Kidney epithelial cell (primary cell): ENCODE measurements at regions not wholly inside any gene's neighbourhood (a gene's known extent, or its start where the extent isn't known, plus 50 kb on each side); places are given as distances from the start of the nearest gene placed in this dataset.
A peak's percentile ranks its signal among the peaks of the same experiment; 100 is the strongest.

Experiments
- DNase-seq: peaks from one replicate; pipeline ENCODE4 v3.0.0-alpha.2; 2010; ENCODE audit warnings: low read depth
- H3K27me3 ChIP-seq: 2 replicates; pipeline ENCODE4 v1.6.0; 2011; ENCODE audit warnings: low read length; ENCODE audit not compliant: control insufficient read depth, insufficient read depth
- H3K36me3 ChIP-seq: 2 replicates; pipeline ENCODE4 v1.5.1; 2011; ENCODE audit warnings: low read length; ENCODE audit not compliant: control insufficient read depth, insufficient read depth
- H3K4me3 ChIP-seq: 2 replicates; pipeline ENCODE4 v1.5.1; 2011; ENCODE audit warnings: low read depth, mild to moderate bottlenecking, control low read depth, low read length
- TF ChIP-seq, protein P1 (sequence below): IDR thresholded peaks from 2 replicates; pipeline ENCODE4 v1.5.1; 2011; ENCODE audit warnings: mild to moderate bottlenecking, moderate library complexity, low read length, control low read depth, inconsistent platforms; ENCODE audit not compliant: insufficient read depth, poor library complexity, severe bottlenecking

DNA sequence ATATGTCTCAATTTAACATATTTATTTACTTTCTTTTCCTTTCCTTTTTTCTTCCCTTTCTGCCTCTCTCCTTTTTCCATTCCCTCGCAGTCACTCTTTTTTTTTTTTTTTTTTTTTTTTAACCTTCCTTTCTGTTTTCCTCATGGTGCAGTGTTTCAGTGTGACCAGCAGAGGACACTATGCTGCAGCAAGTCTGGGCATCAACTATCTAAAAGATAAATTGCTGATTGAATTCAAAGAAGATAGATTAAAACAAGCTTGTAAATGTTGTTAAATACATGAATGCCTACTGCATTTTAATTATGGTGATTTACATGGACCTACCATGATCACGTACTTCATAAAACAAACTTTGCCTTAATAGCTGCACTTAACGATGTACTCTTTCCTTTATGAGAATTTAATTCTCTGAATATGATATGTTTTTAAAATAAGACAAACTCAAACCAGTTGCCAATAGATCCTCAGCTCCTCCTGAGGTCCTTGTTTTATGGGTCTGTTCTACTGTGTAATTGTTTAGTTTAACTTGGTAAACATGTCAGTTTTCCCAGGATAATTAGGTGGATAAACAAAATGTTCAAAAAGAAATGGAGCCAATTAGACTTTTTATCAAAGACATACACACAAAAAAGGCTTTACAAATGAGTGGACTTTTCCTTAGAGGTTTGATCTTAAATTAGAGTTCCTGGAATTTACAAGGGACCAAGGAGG is 101.0 kb upstream of the AGR3 start:
- peak; percentile 12 for DNase-seq
- Histone ChIP-seq H3K4me3 (no peak overlapping the region), H3K27me3 (no peaks in the 10 kb centered on the region), H3K36me3 (no peaks in the 10 kb centered on the region)
- TF ChIP-seq, protein P1, sequence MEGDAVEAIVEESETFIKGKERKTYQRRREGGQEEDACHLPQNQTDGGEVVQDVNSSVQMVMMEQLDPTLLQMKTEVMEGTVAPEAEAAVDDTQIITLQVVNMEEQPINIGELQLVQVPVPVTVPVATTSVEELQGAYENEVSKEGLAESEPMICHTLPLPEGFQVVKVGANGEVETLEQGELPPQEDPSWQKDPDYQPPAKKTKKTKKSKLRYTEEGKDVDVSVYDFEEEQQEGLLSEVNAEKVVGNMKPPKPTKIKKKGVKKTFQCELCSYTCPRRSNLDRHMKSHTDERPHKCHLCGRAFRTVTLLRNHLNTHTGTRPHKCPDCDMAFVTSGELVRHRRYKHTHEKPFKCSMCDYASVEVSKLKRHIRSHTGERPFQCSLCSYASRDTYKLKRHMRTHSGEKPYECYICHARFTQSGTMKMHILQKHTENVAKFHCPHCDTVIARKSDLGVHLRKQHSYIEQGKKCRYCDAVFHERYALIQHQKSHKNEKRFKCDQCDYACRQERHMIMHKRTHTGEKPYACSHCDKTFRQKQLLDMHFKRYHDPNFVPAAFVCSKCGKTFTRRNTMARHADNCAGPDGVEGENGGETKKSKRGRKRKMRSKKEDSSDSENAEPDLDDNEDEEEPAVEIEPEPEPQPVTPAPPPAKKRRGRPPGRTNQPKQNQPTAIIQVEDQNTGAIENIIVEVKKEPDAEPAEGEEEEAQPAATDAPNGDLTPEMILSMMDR = peak; percentile 96

DNA sequence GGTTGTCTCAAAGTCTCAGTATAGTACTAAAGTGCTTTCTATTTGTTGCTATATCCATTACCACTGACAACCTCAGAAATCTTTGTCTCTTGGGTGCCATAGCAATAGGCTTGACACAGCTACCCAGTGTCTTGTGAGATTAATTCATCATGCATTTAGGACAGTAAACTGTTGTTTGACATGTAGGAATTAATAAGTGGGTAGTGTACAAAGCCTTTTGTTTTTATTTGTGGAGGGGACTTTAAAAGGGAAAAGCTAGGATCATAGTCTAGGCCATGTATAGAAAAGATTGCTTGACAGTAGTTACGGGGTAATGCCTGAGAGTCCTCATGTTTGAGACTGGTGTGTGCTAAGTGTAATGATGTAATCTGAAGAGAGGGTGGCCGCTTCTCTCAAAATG is 102.6 kb upstream of the AGR3 start:
- H3K27me3 ChIP-seq = no peaks in the 10 kb centered on the region
- no peaks in the 10 kb centered on the region for H3K36me3 ChIP-seq
- no peak overlapping the region for H3K4me3 ChIP-seq
- TF ChIP-seq, protein P1 = no peak
- no peak for DNase-seq

DNA sequence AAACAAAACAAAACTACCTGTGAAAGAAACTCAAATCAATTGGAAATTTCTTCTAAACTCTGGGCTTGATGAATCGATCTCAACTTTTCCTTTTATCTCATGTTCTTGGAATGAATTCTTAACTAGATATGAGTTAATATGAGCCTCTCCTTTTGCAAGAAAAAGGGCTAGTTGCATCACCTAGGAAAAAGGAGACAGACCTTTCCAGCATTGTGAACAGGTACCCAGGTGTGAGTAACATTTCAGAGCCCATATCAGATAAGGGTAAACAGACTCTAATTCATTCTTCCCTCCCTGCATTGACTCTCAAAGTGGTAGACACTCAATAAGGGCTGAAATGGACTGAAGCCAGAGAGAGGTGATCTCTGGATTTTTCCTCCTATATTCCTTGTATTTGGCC is 103.8 kb upstream of the AGR3 start:
- Histone ChIP-seq H3K36me3 (no peaks in the 10 kb centered on the region), H3K4me3 (no peak overlapping the region), H3K27me3 (no peaks in the 10 kb centered on the region)
- TF ChIP-seq, protein P1 = no peak
- no peak for DNase-seq

DNA sequence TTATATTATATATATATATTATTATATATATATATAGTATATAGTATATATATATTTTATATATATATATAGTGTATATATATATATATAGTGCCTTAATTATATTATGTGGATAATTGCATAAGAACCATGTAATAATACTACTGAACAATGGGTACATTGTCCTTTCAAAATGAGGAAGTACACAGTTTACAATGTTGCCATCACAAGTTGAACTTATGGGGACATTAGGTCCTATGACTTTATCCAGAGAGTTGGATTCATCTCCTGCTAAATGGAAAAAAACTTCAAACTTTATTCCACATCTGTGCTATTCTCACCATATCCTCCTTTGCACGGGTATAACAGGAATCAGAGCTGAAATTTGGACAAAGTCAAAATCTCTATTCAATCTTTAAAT is 105.0 kb upstream of the AGR3 start:
- TF ChIP-seq, protein P1 = no peak
- Histone ChIP-seq H3K36me3 (no peaks in the 10 kb centered on the region), H3K27me3 (no peaks in the 10 kb centered on the region), H3K4me3 (no peak overlapping the region)
- no peak for DNase-seq

DNA sequence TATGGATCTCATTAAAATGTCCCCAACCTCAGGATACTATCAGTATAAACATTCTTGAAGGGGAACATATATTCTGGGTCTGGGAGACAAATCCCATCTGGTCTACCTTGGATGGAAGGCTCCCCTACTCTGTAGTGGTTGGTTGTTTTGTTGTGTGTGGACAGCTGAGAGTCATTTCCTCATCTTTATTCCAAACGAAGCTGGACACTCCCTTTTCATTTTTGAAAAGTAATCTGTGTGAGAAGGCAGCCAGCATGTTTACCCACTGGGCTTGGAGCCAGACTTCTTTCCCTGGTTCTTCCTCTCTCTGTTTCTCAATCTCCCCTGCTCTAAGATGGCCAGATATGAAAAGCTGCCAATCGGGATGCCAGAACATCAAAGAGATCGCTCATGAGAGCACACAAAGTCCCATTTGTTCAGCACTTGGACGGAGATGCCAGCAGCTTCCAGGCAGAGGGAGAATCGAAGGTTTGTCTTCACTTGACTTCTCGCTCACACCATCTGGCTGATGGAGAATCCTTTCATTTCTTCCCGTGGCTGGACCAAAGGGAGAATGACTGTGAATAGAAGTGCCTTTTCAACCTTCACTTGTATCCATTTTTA is 108.1 kb upstream of the AGR3 start:
- H3K27me3 ChIP-seq = no peaks in the 10 kb centered on the region
- TF ChIP-seq, protein P1 = no peak
- H3K4me3 ChIP-seq = no peak overlapping the region
- no peaks in the 10 kb centered on the region for H3K36me3 ChIP-seq
- peak; percentile 39 for DNase-seq

DNA sequence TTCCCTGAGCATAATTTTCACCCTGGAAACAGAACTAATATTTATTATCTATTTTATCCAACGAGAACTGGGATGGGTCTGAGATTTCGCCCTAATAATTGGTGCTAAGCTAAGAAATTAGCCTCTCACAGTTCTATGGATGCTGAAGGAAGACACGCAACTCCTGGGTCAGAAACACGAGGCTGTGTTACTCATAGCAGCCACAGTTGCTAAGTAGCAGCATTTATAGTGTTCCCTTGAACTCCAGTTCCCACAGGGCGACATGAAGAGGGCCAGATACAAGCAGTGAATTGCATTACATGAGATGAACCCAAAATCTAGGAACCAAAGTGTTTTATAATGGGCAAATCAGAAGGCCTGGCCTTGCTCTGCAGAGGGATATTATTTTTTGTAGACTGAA is 109.8 kb upstream of the AGR3 start:
- TF ChIP-seq, protein P1 = no peak
- no peak for DNase-seq
- H3K36me3 ChIP-seq = no peaks in the 10 kb centered on the region
- no peaks in the 10 kb centered on the region for H3K27me3 ChIP-seq
- H3K4me3 ChIP-seq = no peak overlapping the region
